ENCODE measurements at regions not wholly inside any gene's neighbourhood (a gene's known extent, or its start where the extent isn't known, plus 50 kb on each side); places are given as distances from the start of the nearest gene placed in this dataset.
"Not testable (repeated sequence)": the region's sequence is repeated elsewhere in the genome, so short reads cannot be mapped to it uniquely, and the experiment has no call there.

DNA sequence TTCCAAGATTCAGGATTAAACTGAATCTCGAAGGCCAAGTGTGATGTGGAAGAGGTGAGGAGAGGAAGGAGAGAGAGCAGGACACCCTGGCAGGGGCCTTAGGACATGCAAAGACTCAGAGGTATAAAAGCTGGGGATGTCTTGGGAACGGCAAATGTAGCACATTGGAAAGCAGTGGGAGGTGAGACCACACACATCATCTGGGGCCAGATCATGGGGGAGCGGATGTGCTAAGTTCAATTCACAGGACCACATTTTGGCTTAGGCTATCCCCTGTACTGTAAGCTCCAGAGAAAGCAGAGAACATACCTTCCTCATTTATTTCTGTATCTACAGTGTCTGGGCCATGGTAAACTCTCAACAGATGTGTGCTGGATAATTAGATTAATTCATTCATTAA, 59.5 kb upstream of the MBOAT1 start:
- TF ChIP-seq, protein P1, sequence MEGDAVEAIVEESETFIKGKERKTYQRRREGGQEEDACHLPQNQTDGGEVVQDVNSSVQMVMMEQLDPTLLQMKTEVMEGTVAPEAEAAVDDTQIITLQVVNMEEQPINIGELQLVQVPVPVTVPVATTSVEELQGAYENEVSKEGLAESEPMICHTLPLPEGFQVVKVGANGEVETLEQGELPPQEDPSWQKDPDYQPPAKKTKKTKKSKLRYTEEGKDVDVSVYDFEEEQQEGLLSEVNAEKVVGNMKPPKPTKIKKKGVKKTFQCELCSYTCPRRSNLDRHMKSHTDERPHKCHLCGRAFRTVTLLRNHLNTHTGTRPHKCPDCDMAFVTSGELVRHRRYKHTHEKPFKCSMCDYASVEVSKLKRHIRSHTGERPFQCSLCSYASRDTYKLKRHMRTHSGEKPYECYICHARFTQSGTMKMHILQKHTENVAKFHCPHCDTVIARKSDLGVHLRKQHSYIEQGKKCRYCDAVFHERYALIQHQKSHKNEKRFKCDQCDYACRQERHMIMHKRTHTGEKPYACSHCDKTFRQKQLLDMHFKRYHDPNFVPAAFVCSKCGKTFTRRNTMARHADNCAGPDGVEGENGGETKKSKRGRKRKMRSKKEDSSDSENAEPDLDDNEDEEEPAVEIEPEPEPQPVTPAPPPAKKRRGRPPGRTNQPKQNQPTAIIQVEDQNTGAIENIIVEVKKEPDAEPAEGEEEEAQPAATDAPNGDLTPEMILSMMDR (IDR thresholded peaks at IDR 0.05; ENCODE audit: borderline replicate concordance, extremely low read depth, low read length, poor library complexity, severe bottlenecking), result no peak
- H3K27ac ChIP-seq (ENCODE audit: low read length), result no peak overlapping the region
- H3K27me3 ChIP-seq (ENCODE audit: insufficient read depth, low read length, poor library complexity), result no peaks in the 10 kb centered on the region
- no peak for ATAC-seq (ENCODE audit: insufficient read depth, low read depth)
- H3K79me2 ChIP-seq (ENCODE audit: insufficient read depth, low read length), result no peaks in the 10 kb centered on the region
- no peaks in the 10 kb centered on the region for H3K9me3 ChIP-seq (ENCODE audit: insufficient read depth, low read length, severe bottlenecking)
- H3K4me1 ChIP-seq (ENCODE audit: insufficient read depth, low read length), result no peaks in the 10 kb centered on the region
- no peak overlapping the region for H3K4me2 ChIP-seq (ENCODE audit: insufficient read depth, low read length)
- no peak overlapping the region for H3K9ac ChIP-seq (ENCODE audit: low read depth, low read length)
- DNase-seq, result no peak
- H3K36me3 ChIP-seq (ENCODE audit: insufficient read depth, low read length), result no peaks in the 10 kb centered on the region
- no peak overlapping the region for H2AFZ ChIP-seq (ENCODE audit: low read depth, low read length)
- no peak overlapping the region for H3K4me3 ChIP-seq (ENCODE audit: low read depth in 1 of 2, low read length in 2 of 2)
- no peaks in the 10 kb centered on the region for H4K20me1 ChIP-seq (ENCODE audit: insufficient read depth, low read length)

DNA sequence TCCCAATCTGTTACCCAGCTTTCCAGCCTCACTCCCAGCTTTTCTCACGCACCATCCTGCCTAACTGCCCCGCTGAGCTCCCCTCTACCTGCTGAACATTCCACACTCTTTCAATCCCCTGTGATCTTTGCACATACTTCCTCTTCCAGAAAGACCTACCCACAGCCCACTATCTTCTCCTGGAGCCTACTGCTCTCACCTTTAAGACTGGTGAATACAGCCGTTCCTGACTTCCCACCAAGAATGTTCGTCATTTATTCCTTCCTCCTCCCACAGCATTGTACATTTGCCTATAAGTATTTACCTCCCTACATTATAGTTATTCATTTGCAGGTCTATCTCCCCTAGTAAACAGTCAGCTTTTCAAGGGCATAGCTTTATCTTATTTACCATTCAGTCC, 61.9 kb upstream of the MBOAT1 start:
- no peak overlapping the region for H3K27ac ChIP-seq (ENCODE audit: low read length)
- no peaks in the 10 kb centered on the region for H3K4me1 ChIP-seq (ENCODE audit: insufficient read depth, low read length)
- ATAC-seq (ENCODE audit: insufficient read depth, low read depth) (no peak), DNase-seq (no peak)
- no peaks in the 10 kb centered on the region for H3K79me2 ChIP-seq (ENCODE audit: insufficient read depth, low read length)
- no peak overlapping the region for H3K4me2 ChIP-seq (ENCODE audit: insufficient read depth, low read length)
- TF ChIP-seq, protein P1 (IDR thresholded peaks at IDR 0.05; ENCODE audit: borderline replicate concordance, extremely low read depth, low read length, poor library complexity, severe bottlenecking), result no peak
- TF ChIP-seq EZH2 (IDR thresholded peaks at IDR 0.05; ENCODE audit: borderline replicate concordance, low read depth, low read length, severe bottlenecking), result no peak
- no peaks in the 10 kb centered on the region for H3K27me3 ChIP-seq (ENCODE audit: insufficient read depth, low read length, poor library complexity)
- no peak overlapping the region for H2AFZ ChIP-seq (ENCODE audit: low read depth, low read length)
- no peak overlapping the region for H3K4me3 ChIP-seq (ENCODE audit: low read depth in 1 of 2, low read length in 2 of 2)
- H3K36me3 ChIP-seq (ENCODE audit: insufficient read depth, low read length), result no peaks in the 10 kb centered on the region
- no peaks in the 10 kb centered on the region for H3K9me3 ChIP-seq (ENCODE audit: insufficient read depth, low read length, severe bottlenecking)
- no peaks in the 10 kb centered on the region for H4K20me1 ChIP-seq (ENCODE audit: insufficient read depth, low read length)
- no peak overlapping the region for H3K9ac ChIP-seq (ENCODE audit: low read depth, low read length)

DNA sequence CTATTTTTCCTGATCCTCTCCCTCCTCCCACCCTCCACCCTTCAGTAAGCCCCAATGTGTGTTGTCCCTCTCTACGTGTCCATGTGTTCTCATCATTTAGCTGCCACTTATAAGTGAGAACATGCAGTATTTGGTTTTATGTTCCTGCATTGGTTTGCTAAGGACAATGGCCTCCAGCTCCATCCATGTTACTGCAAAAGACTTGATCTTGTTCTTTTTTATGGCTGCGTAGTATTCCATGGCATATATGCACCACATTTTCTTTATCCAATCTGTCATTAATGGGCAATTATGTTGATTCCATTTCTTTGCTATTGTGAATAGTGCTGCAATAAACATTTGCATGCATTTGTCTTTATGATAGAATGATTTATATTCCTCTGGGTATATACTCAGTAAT, 63.6 kb upstream of the MBOAT1 start:
- H3K4me2 ChIP-seq (ENCODE audit: insufficient read depth, low read length); H3K4me1 ChIP-seq (ENCODE audit: insufficient read depth, low read length); ATAC-seq (ENCODE audit: insufficient read depth, low read depth); H3K27ac ChIP-seq (ENCODE audit: low read length); H3K9me3 ChIP-seq (ENCODE audit: insufficient read depth, low read length, severe bottlenecking); H3K36me3 ChIP-seq (ENCODE audit: insufficient read depth, low read length); H3K9ac ChIP-seq (ENCODE audit: low read depth, low read length); H2AFZ ChIP-seq (ENCODE audit: low read depth, low read length); H4K20me1 ChIP-seq (ENCODE audit: insufficient read depth, low read length); H3K4me3 ChIP-seq (ENCODE audit: low read depth in 1 of 2, low read length in 2 of 2); H3K27me3 ChIP-seq (ENCODE audit: insufficient read depth, low read length, poor library complexity); DNase-seq; H3K79me2 ChIP-seq (ENCODE audit: insufficient read depth, low read length): not testable (repeated sequence)

DNA sequence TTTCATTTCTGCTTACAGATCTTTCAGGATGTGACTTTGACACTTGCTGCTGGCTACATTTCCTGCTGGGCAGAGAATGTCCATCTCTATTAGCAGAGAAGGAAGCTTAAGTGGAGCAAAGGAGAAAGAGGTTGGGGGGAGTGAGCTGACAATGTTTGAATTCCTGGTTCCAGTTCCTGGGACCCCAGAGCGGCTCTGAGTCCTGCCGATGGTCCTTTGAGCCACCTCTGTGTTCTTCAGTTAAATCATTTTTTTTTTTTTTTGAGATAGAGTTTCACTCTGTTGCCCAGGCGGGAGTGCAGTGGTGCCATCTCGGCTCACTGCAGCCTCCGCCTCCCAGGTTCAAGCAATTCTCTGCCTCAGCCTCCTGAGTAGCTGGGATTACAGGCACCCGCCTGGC, 65.5 kb upstream of the MBOAT1 start:
- H3K79me2 ChIP-seq (ENCODE audit: insufficient read depth, low read length); H2AFZ ChIP-seq (ENCODE audit: low read depth, low read length); H3K36me3 ChIP-seq (ENCODE audit: insufficient read depth, low read length); H3K9me3 ChIP-seq (ENCODE audit: insufficient read depth, low read length, severe bottlenecking); ATAC-seq (ENCODE audit: insufficient read depth, low read depth); H3K4me1 ChIP-seq (ENCODE audit: insufficient read depth, low read length); H4K20me1 ChIP-seq (ENCODE audit: insufficient read depth, low read length); H3K27ac ChIP-seq (ENCODE audit: low read length); H3K9ac ChIP-seq (ENCODE audit: low read depth, low read length); DNase-seq; H3K4me2 ChIP-seq (ENCODE audit: insufficient read depth, low read length); H3K27me3 ChIP-seq (ENCODE audit: insufficient read depth, low read length, poor library complexity); H3K4me3 ChIP-seq (ENCODE audit: low read depth in 1 of 2, low read length in 2 of 2): not testable (repeated sequence)

DNA sequence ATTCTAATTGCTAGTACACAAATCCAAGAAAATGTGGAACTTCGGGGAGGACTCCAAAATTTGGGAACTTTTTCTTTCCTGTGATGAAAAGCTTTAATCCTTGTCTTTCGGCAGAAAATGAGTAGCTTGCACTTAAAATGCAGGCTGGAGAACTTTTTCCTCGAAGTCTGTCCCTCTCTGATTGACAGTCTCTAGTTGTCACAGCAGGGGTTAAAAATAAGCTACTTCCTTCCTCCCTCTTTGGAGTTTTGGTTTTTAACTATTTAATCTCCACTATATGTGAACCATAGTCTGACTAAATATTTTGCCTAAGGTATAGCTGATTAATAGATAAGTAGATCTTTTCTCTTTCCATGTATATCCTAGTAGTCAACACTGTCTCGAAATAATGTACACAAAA, 66.8 kb upstream of the MBOAT1 start:
- ATAC-seq (ENCODE audit: insufficient read depth, low read depth) (no peak), DNase-seq (no peak)
- Histone ChIP-seq H3K79me2 (ENCODE audit: insufficient read depth, low read length) (no peaks in the 10 kb centered on the region), H3K27ac (ENCODE audit: low read length) (no peak overlapping the region), H3K4me3 (ENCODE audit: low read depth in 1 of 2, low read length in 2 of 2) (no peak overlapping the region), H3K36me3 (ENCODE audit: insufficient read depth, low read length) (no peaks in the 10 kb centered on the region), H2AFZ (ENCODE audit: low read depth, low read length) (no peak overlapping the region), H3K27me3 (ENCODE audit: insufficient read depth, low read length, poor library complexity) (no peaks in the 10 kb centered on the region), H4K20me1 (ENCODE audit: insufficient read depth, low read length) (no peaks in the 10 kb centered on the region), H3K9me3 (ENCODE audit: insufficient read depth, low read length, severe bottlenecking) (peaks cover 4% of the 10 kb centered on the region), H3K9ac (ENCODE audit: low read depth, low read length) (no peak overlapping the region), H3K4me1 (ENCODE audit: insufficient read depth, low read length) (no peaks in the 10 kb centered on the region), H3K4me2 (ENCODE audit: insufficient read depth, low read length) (no peak overlapping the region)
- no peak for TF ChIP-seq EZH2 (IDR thresholded peaks at IDR 0.05; ENCODE audit: borderline replicate concordance, low read depth, low read length, severe bottlenecking)
- TF ChIP-seq, protein P1 (IDR thresholded peaks at IDR 0.05; ENCODE audit: borderline replicate concordance, extremely low read depth, low read length, poor library complexity, severe bottlenecking), result no peak

All from DND-41 (cell line).